NT2/D1 (cell line): ENCODE measurements at regions not wholly inside any gene's neighbourhood (a gene's known extent, or its start where the extent isn't known, plus 50 kb on each side); places are given as distances from the start of the nearest gene placed in this dataset.
"Not testable (repeated sequence)": the region's sequence is repeated elsewhere in the genome, so short reads cannot be mapped to it uniquely, and the experiment has no call there.

Experiments used
- SUZ12 ChIP-seq: IDR thresholded peaks from 2 replicates; pipeline ENCODE4 v1.6.1; 2011; ENCODE audit not compliant: insufficient read length, insufficient read depth; ENCODE audit errors: extremely low read depth
- YY1 ChIP-seq: IDR thresholded peaks from 2 replicates; pipeline ENCODE4 v1.6.1; 2011; ENCODE audit not compliant: insufficient read length, insufficient read depth
- ZNF274 ChIP-seq: IDR thresholded peaks from 2 replicates; pipeline ENCODE4 v1.6.1; 2011; ENCODE audit warnings: mild to moderate bottlenecking, low read depth, low read length

- TF ChIP-seq ZNF274, SUZ12, YY1: not testable (repeated sequence)
These were observed 5270.2 kb upstream of the TPTE start for GRCh38 chr21:5251162-5251561.
